KMS-11 (cell line): ENCODE measurements at regions not wholly inside any gene's neighbourhood (a gene's known extent, or its start where the extent isn't known, plus 50 kb on each side); places are given as distances from the start of the nearest gene placed in this dataset.
A peak's percentile ranks its signal among the peaks of the same experiment; 100 is the strongest.
"Not testable (repeated sequence)": the region's sequence is repeated elsewhere in the genome, so short reads cannot be mapped to it uniquely, and the experiment has no call there.

Experiments
- H2AFZ ChIP-seq: fragments of 200-600 bp; sonication (generic); 2 replicates; pipeline ENCODE4 v1.6.1; 2016; ENCODE audit warnings: antibody characterized with exemption, mixed run types, low read depth
- H3K27ac ChIP-seq: fragments of 200-600 bp; sonication (generic); 2 replicates; pipeline ENCODE4 v1.6.1; 2016; ENCODE audit warnings: mild to moderate bottlenecking, mixed run types
- H3K27me3 ChIP-seq: fragments of 200-600 bp; sonication (generic); 2 replicates; pipeline ENCODE4 v1.6.1; 2017; ENCODE audit warnings: mild to moderate bottlenecking, low read depth, mixed run types, moderate library complexity; ENCODE audit not compliant: insufficient read depth
- H3K36me3 ChIP-seq: fragments of 200-600 bp; sonication (generic); 2 replicates; pipeline ENCODE4 v1.6.1; 2017; ENCODE audit warnings: mild to moderate bottlenecking, mixed run types; ENCODE audit not compliant: insufficient read depth
- H3K4me1 ChIP-seq: fragments of 200-600 bp; sonication (generic); 2 replicates; pipeline ENCODE4 v1.6.1; 2016; ENCODE audit warnings: mild to moderate bottlenecking, low read depth, mixed run types; ENCODE audit not compliant: poor library complexity, severe bottlenecking
- H3K4me2 ChIP-seq: fragments of 200-600 bp; sonication (generic); 2 replicates; pipeline ENCODE4 v1.7.0; 2016; ENCODE audit warnings: mild to moderate bottlenecking, mixed run types
- H3K4me3 ChIP-seq: fragments of 200-600 bp; sonication (generic); IDR thresholded peaks from 2 replicates; pipeline ENCODE4 v1.6.1; 2017; ENCODE audit warnings: low read depth, low read length, mixed read lengths; ENCODE audit not compliant: insufficient read depth
- H3K79me2 ChIP-seq: fragments of 200-600 bp; sonication (generic); 2 replicates; pipeline ENCODE4 v1.6.1; 2016; ENCODE audit warnings: low read depth, mixed run types; ENCODE audit not compliant: insufficient read depth
- H3K9ac ChIP-seq: fragments of 200-600 bp; sonication (generic); 2 replicates; pipeline ENCODE4 v1.6.1; 2016; ENCODE audit warnings: mild to moderate bottlenecking, mixed run types
- H4K20me1 ChIP-seq: fragments of 200-600 bp; sonication (generic); 2 replicates; pipeline ENCODE4 v1.6.1; 2016; ENCODE audit warnings: mild to moderate bottlenecking, mixed run types; ENCODE audit not compliant: insufficient read depth
- CTCF ChIP-seq: fragments of 200-600 bp; sonication (generic); conservative IDR thresholded peaks from 2 replicates; pipeline ENCODE4 v1.6.1; 2017; ENCODE audit warnings: low read depth, mild to moderate bottlenecking, antibody characterized with exemption, low read length, moderate library complexity, mixed read lengths

- Histone ChIP-seq H3K4me1 (no peaks in the 10 kb centered on the region), H3K4me2 (no peak overlapping the region), H3K36me3 (no peaks in the 10 kb centered on the region), H3K79me2 (no peaks in the 10 kb centered on the region), H3K27me3 (no peaks in the 10 kb centered on the region), H3K27ac (no peak overlapping the region), H2AFZ (no peak overlapping the region), H3K4me3 (no peak overlapping the region), H3K9ac (no peak overlapping the region), H4K20me1 (no peaks in the 10 kb centered on the region)
- TF ChIP-seq CTCF = no peak
Observed at GRCh38 chr12:47438175-47438574, 267.7 kb downstream of the RPAP3 start.

- Histone ChIP-seq H4K20me1 (no peaks in the 10 kb centered on the region), H3K27ac (no peak overlapping the region), H3K36me3 (no peaks in the 10 kb centered on the region), H3K4me3 (no peak overlapping the region), H2AFZ (no peak overlapping the region), H3K4me2 (no peak overlapping the region), H3K27me3 (no peaks in the 10 kb centered on the region), H3K4me1 (no peaks in the 10 kb centered on the region), H3K79me2 (no peaks in the 10 kb centered on the region), H3K9ac (no peak overlapping the region)
- TF ChIP-seq CTCF = no peak
Observed at GRCh38 chr12:47437570-47437969, 268.3 kb downstream of the RPAP3 start.

- Histone ChIP-seq H3K27me3 (no peaks in the 10 kb centered on the region), H3K4me2 (no peak overlapping the region), H3K4me3 (no peak overlapping the region), H3K36me3 (no peaks in the 10 kb centered on the region), H3K4me1 (no peaks in the 10 kb centered on the region), H3K27ac (no peak overlapping the region), H2AFZ (no peak overlapping the region), H3K79me2 (no peaks in the 10 kb centered on the region), H3K9ac (no peak overlapping the region), H4K20me1 (no peaks in the 10 kb centered on the region)
- no peak for TF ChIP-seq CTCF
Observed at GRCh38 chr12:47433876-47434275, 272.0 kb downstream of the RPAP3 start.

- H2AFZ ChIP-seq = peak overlapping the region; percentile 88
- H3K36me3 ChIP-seq, H4K20me1 ChIP-seq, H3K4me1 ChIP-seq, H3K4me3 ChIP-seq, H3K79me2 ChIP-seq, H3K27me3 ChIP-seq: not testable (repeated sequence)
- H3K9ac ChIP-seq = peak overlapping the region; percentile 78
- peak overlapping the region; percentile 80 for H3K27ac ChIP-seq
- peak overlapping the region; percentile 36 for H3K4me2 ChIP-seq
Observed at GRCh38 chr12:47426678-47427309, 279.0 kb downstream of the RPAP3 start.

GRCh38 chr12:47422611-47423010 lies 283.2 kb downstream of the RPAP3 start:
- H4K20me1 ChIP-seq = no peaks in the 10 kb centered on the region
- H3K4me1 ChIP-seq = peaks cover 10% of the 10 kb centered on the region
- no peak overlapping the region for H2AFZ ChIP-seq
- no peak overlapping the region for H3K27ac ChIP-seq
- no peak overlapping the region for H3K4me3 ChIP-seq
- H3K36me3 ChIP-seq = no peaks in the 10 kb centered on the region
- no peaks in the 10 kb centered on the region for H3K79me2 ChIP-seq
- H3K4me2 ChIP-seq = no peak overlapping the region
- no peak for TF ChIP-seq CTCF
- no peaks in the 10 kb centered on the region for H3K27me3 ChIP-seq
- H3K9ac ChIP-seq = no peak overlapping the region
